NOMO-1 treated with DMSO at 0.1 percent for 48 hours (cell line): ENCODE measurements at regions not wholly inside any gene's neighbourhood (a gene's known extent, or its start where the extent isn't known, plus 50 kb on each side); places are given as distances from the start of the nearest gene placed in this dataset.

ENCODE experiments used
- DNase-seq: peaks from one replicate; lab custom pipeline; 2025; ENCODE audit not compliant: unreplicated experiment; lab: John Stamatoyannopoulos, UW

DNA sequence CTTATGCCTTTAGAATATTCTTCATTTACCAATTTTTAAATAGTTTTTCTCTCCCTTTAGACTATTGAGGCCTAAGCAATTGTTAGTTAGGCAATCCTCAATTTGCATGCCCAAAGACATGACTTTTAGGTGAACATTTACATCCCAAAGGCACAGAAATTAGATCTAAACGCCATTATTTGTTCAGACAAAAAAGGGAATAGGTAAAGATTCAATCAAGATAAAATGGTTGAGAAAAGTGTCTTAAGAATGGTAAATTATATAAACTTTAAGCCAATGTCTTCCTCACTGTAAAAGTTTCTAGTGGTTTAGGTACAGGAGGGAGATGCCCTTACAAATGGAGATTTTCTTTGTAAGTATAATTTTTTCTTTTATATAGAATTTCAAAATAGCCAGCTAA, 50.2 kb upstream of the MME start:
- no peak for DNase-seq

DNA sequence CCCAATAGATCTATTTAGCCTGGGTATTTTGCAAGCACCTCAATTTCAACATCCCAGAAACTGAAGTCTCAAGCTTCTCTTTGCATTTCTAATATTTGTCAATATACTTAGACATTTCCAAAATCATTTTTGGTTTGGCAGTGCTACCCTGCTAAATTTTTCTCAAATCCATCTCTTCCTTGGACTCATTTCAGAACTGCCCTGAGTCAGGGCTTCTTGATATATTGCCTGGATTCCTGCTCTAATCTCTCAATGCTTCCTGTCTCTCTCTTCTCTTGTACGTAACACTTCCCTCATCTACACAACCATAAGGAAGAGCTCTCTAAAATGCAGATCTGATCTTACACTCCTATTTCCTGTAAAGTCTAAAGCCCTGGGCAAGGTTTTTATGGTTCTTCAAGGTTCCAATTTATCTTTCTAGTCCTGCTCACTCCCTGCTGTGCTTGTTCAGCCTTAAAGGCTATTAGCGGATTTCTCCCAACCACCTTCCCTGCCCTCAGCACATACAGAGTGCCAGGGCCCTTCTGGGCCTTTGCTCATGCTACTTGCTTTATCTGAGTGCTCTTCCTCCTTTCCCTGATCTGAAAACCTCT, 53.0 kb upstream of the MME start:
- DNase-seq, result peak; percentile 81

GRCh38 chr3:155024006-155024638, 56.0 kb upstream of the MME start:
- no peak for DNase-seq

DNA sequence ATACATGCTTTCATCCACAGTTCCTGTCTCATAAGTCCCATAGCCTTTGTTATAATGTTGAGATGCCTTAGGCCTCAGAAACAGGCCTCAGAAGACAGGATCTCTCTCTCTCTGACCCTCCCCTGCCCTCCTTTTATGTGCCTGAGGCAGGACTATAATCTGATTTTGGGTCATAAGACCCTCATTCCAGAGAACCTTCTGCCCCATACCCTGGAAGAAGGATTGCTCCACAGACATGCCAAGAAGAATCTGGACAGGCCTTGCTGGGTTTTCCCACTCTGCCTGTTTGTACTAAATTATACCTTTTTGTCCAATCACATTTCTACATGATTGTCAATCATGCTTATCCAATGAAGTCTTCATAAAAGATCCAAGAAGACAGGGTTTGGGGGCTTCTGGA, 57.2 kb upstream of the MME start:
- DNase-seq, result no peak

DNA sequence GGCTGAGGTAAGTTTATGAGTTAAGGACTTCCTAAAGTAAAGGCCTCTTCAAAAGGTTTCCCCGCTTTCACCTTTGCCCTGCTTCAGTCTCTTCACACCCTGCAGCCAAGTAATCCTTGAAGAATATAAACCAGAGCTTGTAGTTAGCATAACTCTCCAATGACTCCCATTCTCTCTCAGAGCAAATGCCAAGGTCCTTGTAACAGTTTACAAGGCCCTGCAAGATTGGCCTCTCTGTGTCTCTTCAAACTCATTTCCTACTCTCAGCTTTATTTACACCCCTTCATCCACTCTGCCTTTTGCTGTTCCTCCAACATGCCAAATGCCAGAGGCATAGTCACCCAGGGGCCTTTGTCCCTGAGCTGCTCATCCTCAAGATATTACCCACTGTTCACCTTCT, 60.5 kb upstream of the MME start:
- no peak for DNase-seq

GRCh38 chr3:155018621-155019330, 61.3 kb upstream of the MME start:
- DNase-seq, result peak; percentile 89

GRCh38 chr3:155015776-155016436, 64.2 kb upstream of the MME start:
- no peak for DNase-seq

GRCh38 chr3:155014953-155015352, 65.2 kb upstream of the MME start:
- no peak for DNase-seq

GRCh38 chr3:155013427-155013826, 66.7 kb upstream of the MME start:
- no peak for DNase-seq

GRCh38 chr3:155012584-155012983, 67.5 kb upstream of the MME start:
- no peak for DNase-seq

DNA sequence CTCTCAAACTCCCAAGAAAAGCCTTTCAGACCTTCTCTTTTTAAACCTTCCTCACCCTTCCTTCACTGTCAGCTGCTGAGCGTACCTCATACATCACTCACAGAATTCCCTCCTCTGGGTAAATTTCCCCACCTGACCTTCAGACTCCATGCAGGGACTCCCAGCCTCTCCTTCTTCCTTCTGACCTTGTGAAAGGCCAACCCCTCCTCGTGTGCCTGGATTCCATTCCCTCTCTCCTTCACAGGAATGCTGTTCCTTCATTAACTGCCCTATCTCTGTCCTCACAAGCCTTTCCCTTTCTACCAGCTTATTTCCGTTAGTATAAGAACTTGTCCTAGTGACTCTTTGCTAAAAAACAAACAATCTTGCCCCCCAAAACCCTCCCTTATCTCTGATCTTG, 69.7 kb upstream of the MME start:
- no peak for DNase-seq

- no peak for DNase-seq
Measured at GRCh38 chr3:155009217-155009616, 70.9 kb upstream of the MME start.

GRCh38 chr3:155007729-155008128, 72.4 kb upstream of the MME start:
- no peak for DNase-seq

DNA sequence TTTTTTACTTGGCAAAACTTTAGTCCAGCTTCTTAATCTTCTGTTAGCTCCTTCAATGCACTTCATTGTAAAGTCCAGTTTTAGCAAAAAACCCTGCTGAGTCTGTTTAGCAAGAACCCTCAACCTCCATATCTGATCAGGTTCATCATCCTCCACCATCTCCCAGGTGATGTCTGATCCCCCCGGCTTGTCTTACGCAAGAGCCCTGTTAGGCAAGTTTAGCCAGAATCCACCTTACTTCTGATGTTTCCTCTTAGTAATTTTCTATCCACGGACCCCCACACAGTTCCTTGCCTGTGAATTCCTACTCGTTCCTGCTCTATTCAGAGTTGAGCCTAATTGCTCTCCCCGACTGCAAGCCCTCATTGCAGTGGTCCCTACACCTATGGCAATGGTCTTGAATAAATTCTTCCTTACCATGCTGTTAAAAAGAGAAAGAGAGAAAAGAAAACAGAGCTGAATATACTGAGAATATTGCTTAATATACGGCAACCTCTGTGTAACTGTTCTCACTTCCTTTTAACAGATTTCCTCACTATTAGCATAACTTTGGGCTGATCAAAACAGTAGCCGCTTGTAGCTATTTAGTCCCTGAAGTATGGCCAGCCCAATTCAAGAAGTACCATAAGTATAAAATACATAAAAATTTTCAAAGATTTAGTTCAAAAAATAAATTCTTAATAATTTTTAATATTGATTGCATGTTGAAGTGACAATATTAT, 78.7 kb upstream of the MME start:
- peak; percentile 96 for DNase-seq

DNA sequence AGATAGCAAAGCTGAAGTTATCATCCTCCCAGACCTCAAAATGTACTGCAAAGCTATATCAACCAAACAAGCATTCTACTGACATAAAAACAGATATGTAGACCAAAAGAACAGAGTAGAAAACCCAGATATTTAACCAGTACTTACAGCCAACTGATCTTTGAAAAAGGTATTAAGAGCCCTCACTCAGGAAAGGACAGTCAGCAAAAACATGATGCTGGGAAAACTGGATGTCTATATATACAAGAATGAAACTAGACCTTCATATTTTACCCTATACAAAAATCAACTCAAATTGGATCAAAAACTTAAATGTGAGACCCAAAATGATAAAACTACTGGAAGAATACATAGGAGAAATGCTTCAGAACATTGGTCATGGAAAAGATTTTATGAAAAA, 87.5 kb upstream of the MME start:
- no peak for DNase-seq

GRCh38 chr3:154990543-154990942, 89.6 kb upstream of the MME start:
- no peak for DNase-seq

DNA sequence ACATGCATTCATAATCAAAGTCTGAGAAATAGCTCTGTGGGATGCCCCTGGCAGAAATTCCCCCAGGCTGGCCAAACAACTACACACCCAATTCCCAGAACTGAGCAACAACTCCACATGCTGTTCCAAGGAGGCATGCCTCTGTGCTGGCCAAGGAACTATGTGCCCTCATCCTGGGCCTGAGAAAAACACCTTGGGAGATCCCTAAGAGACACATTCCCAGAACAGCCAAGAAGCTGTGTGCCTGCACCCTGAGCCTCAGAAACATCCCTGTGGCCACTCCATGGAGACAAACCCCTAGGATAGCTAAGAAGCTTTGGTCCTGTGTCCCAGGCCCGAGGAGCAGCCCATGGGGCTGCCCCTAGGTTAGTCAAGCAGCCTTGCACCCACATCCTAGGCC, 92.3 kb upstream of the MME start:
- DNase-seq, result no peak

DNA sequence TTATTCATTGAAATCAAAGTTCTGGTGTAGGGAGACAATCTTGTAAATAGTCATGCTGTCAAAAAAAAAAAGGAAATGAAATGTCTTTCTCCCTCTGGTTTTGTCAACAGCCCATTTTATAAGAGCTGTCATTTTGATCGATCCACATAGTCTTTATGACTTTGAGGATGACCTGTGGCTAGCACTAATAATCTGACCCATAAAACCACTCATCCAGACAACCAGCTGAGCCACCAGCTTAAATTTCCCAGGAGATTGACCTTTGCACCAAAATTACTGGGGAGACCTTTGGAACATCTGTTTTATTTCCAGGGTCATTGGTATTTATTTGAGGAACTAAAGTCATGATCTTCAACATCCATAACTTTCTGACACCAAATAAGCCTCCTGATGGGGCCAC, 98.5 kb upstream of the MME start:
- no peak for DNase-seq

GRCh38 chr3:154981201-154981600, 98.9 kb upstream of the MME start:
- DNase-seq, result no peak

GRCh38 chr3:154979331-154979730, 100.8 kb upstream of the MME start:
- DNase-seq, result no peak

DNA sequence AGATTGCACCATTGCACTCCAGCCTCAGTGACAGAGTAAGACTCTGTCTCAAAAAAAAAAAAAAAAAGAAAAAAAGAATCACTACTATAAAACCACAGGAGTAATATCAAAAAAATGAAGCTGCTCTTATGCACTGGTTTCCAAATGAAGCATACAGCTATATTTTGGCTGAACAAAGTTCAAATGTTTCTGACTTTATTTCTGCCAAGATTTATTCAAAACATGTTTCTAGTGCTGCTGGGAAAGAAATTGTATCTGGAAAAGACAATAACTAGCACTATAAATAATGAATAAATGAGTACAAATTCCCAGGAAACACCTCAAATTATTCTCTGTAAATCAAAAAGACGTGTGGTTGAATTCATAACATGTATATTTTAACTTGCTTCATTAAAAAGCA, 102.5 kb upstream of the MME start:
- no peak for DNase-seq
